C4-2B (cell line): ENCODE measurements at regions not wholly inside any gene's neighbourhood (a gene's known extent, or its start where the extent isn't known, plus 50 kb on each side); places are given as distances from the start of the nearest gene placed in this dataset.
"Not testable (repeated sequence)": the region's sequence is repeated elsewhere in the genome, so short reads cannot be mapped to it uniquely, and the experiment has no call there.

Experiments used
- H3K27ac ChIP-seq: fragments of 450-650 bp; 2 replicates; pipeline ENCODE4 v1.5.1; 2017
- CTCF ChIP-seq: fragments of 450-650 bp; conservative IDR thresholded peaks from 2 replicates; pipeline ENCODE4 v1.5.1; 2017; ENCODE audit warnings: mild to moderate bottlenecking
- ZFX ChIP-seq: fragments of 450-650 bp; IDR thresholded peaks from 2 replicates; pipeline ENCODE4 v1.6.1; 2017

- H3K27ac ChIP-seq, result no peak overlapping the region
- TF ChIP-seq CTCF (no peak), ZFX (no peak)
These were observed 157.8 kb upstream of the PKP2 start for GRCh38 chr12:33054371-33054770.

DNA sequence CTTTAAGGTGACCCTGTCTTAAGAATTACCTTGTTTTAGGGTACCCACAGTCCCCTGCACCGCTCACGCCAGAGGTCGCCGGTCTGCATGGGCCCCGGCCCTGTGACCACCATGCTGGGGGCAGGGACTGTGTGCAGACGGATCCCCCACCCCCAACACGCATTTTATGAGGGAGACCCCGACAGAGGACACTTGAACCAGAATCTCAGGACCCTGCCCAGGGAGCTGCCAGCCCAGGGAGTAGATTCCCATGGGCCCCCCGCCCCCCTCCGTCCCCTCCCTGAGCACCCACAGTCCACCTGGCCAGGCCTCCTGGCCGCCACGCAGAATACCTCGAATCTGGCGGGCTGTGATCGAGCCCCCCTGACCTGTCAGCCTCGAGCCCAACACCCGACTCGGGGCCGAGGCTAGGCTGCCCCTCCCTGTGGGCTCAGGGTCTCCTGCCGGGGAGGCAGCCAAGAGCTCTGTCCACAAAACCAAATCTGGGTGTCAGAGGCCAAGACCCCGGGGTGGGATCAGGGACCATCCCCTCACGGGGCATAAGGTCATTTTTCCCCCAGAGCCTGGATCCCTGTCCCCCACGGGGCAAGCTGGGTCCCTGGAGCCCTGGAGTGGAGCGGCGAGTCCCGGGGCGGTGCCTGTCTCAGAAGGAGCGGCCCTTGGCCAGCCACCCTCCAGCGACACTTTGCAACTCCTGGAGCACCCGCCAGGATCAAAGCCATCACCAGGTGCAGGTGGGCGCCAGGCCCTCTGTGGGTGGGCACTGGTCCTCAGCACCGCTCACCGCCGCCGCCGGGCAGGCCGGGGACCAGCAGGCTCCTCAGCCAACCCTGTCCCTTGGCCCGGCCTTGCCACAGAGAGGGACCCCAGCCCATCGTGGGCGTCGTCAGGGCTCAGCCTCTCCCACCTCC is 155.8 kb upstream of the PKP2 start:
- no peak overlapping the region for H3K27ac ChIP-seq
- TF ChIP-seq ZFX (no peak), CTCF (no peak)

- TF ChIP-seq CTCF (no peak), ZFX (no peak)
- no peak overlapping the region for H3K27ac ChIP-seq
These were observed 151.1 kb upstream of the PKP2 start for GRCh38 chr12:33047666-33048065.

- TF ChIP-seq CTCF, result no peak
- TF ChIP-seq ZFX, result no peak
- no peak overlapping the region for H3K27ac ChIP-seq
These were observed 147.9 kb upstream of the PKP2 start for GRCh38 chr12:33044447-33044846.

DNA sequence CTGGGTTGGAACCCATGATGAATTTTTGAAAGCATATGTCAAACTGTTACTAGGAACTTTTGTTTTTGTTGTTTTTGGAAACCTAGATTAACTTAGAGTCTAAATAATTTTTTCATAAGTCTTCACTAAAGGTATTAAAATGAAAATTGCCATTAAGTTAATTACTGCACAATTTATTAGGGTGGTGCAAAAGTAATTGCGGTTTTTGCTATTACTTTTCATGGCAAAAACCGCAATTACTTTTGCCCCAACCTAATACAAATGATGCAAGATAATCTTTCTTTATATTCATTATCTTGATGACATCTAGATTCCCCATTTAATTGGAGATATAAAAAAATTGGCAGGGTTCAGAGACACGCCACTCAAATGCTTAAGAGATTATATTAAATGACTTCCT is 145.0 kb upstream of the PKP2 start:
- H3K27ac ChIP-seq, result no peak overlapping the region
- no peak for TF ChIP-seq CTCF
- TF ChIP-seq ZFX, result no peak

- H3K27ac ChIP-seq, result not testable (repeated sequence)
These were observed 137.4 kb upstream of the PKP2 start for GRCh38 chr12:33033999-33034398.

DNA sequence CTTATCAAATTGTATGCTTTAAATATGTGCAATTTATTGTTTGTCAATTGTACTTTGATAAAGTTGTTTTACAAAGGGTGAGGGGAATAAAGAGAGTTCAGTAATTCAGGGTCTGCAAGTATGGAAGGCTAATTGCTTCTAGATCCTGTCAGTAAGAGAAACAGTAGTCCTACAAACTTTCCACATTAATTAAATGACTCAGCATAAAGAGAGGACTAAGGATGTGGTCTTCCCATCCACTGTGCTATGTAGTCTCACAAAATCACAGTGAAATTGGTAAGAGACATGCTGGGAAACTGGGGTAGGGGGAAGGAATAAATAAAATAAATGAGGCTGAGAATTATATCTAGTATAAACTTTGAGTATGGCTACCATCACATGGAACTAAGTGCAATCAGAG is 130.2 kb upstream of the PKP2 start:
- TF ChIP-seq ZFX (no peak), CTCF (no peak)
- H3K27ac ChIP-seq, result no peak overlapping the region

- H3K27ac ChIP-seq, result not testable (repeated sequence)
These were observed 126.1 kb upstream of the PKP2 start for GRCh38 chr12:33022724-33023123.

- not testable (repeated sequence) for H3K27ac ChIP-seq
These were observed 120.5 kb upstream of the PKP2 start for GRCh38 chr12:33017029-33017428.
